GM12878 (cell line): ENCODE measurements at regions not wholly inside any gene's neighbourhood (a gene's known extent, or its start where the extent isn't known, plus 50 kb on each side); places are given as distances from the start of the nearest gene placed in this dataset.

Source experiments
- ATAC-seq: fragments of 200-7000 bp; cut with Tn5 transposase; 3 replicates; pipeline ENCODE4 v1.9.1; 2020; ENCODE audit warnings: mild to moderate bottlenecking, moderate library complexity
- BruUV-seq: library from RNA; stranded (reverse); fragments of 400-500 nt; replicated peaks from 2 replicates; lab custom pipeline; 2021; lab: Mats Ljungman, UMichigan
- CTCF ChIA-PET: fragments of 300-600 bp; sonication (Branson Sonifier 250); formaldehyde crosslinking; extraction: SDS; loops from one replicate; lab custom pipeline; 2021; ENCODE audit warnings: inconsistent platforms; lab: Yijun Ruan, JAX
- POLR2A ChIA-PET: fragments of 350-600 bp; formaldehyde crosslinking; extraction: SDS; loops from one replicate; lab custom pipeline; 2021; ENCODE audit warnings: inconsistent platforms; lab: Charles Lee
- RAD21 ChIA-PET: fragments of 300-600 bp; sonication (Branson Sonifier 250); formaldehyde crosslinking; loops from one replicate; lab custom pipeline; 2023; ENCODE audit warnings: antibody characterized with exemption; ENCODE audit not compliant: unreplicated experiment; lab: Charles Lee
- SMC1A ChIA-PET: fragments of 300-600 bp; sonication (Branson Sonifier 250); formaldehyde crosslinking; loops from one replicate; lab custom pipeline; 2023; ENCODE audit not compliant: unreplicated experiment, uncharacterized antibody; lab: Charles Lee
- DNase-seq: peaks from one replicate; pipeline ENCODE4 v3.0.0-alpha.2; 2011; ENCODE audit warnings: low read depth, low spot score
- FAIRE-seq: peaks from 3 replicates; lab custom pipeline; 2011; peaks lifted over from hg19 to GRCh38; lab: Jason Lieb, UNC
- H2AFZ ChIP-seq: 2 replicates; pipeline ENCODE4 v1.6.0; 2011; ENCODE audit warnings: low read depth, low read length, control low read depth; ENCODE audit not compliant: control insufficient read depth
- H3K27ac ChIP-seq: 2 replicates; pipeline ENCODE4 v1.5.1; 2011; ENCODE audit warnings: control low read depth; ENCODE audit not compliant: control insufficient read depth, insufficient read depth
- H3K27me3 ChIP-seq, 2 experiments: replicated peaks in 1 of 2; 2 replicates each; pipeline versions ENCODE4 v1.6.0 to v1.6.1; 2011; ENCODE audit warnings: low read length in 1 of 2; ENCODE audit not compliant: control insufficient read depth in 2 of 2, insufficient read depth in 2 of 2
- H3K36me3 ChIP-seq, 2 experiments: 2 replicates each; pipeline ENCODE4 v1.5.1; 2011; ENCODE audit warnings: low read length in 1 of 2; ENCODE audit not compliant: control insufficient read depth in 2 of 2, insufficient read depth in 2 of 2
- H3K4me1 ChIP-seq: 2 replicates; pipeline ENCODE4 v1.6.1; 2011; ENCODE audit warnings: mild to moderate bottlenecking, low read length, moderate library complexity, mixed read lengths; ENCODE audit not compliant: control insufficient read depth, insufficient read depth
- H3K4me2 ChIP-seq: 2 replicates; pipeline ENCODE4 v1.6.0; 2011; ENCODE audit warnings: control low read depth; ENCODE audit not compliant: control insufficient read depth, insufficient read depth
- H3K4me3 ChIP-seq: fragments of 200-600 bp; sonication (generic); 2 replicates; pipeline ENCODE4 v1.5.1; 2016
- H3K79me2 ChIP-seq: 2 replicates; pipeline ENCODE4 v1.6.0; 2011; ENCODE audit warnings: low read length; ENCODE audit not compliant: control insufficient read depth, insufficient read depth
- H3K9ac ChIP-seq: 2 replicates; pipeline ENCODE4 v1.8.0; 2011; ENCODE audit warnings: low read length, control low read depth, mixed read lengths; ENCODE audit not compliant: control insufficient read depth, insufficient read depth
- H3K9me3 ChIP-seq: replicated peaks from 3 replicates; pipeline ENCODE4 v1.5.1; 2011; ENCODE audit warnings: mild to moderate bottlenecking, low read length; ENCODE audit not compliant: control insufficient read depth, insufficient read depth
- H4K20me1 ChIP-seq: 2 replicates; pipeline ENCODE4 v1.6.0; 2011; ENCODE audit not compliant: control insufficient read depth, insufficient read depth
- BHLHE40 ChIP-seq, 2 experiments: fragments of 450-650 bp in 1 of 2; IDR thresholded peaks; 2 replicates each; pipeline ENCODE4 v1.6.1; 2011 to 2017; ENCODE audit warnings: low read depth in 2 of 2, borderline replicate concordance in 1 of 2, improper control_type of control experiment in 1 of 2, low read length in 1 of 2, mild to moderate bottlenecking in 1 of 2
- EP300 ChIP-seq, 2 experiments: fragments of 150-350 bp in 1 of 2; IDR thresholded peaks; 2 replicates each; pipeline ENCODE4 v1.6.1; 2011 to 2012; ENCODE audit warnings: low read depth in 2 of 2, low read length in 2 of 2, borderline replicate concordance in 1 of 2, improper control_type of control experiment in 1 of 2, inconsistent platforms in 1 of 2; ENCODE audit not compliant: control insufficient read depth in 1 of 2
- FOXK2 ChIP-seq: fragments of 450-650 bp; IDR thresholded peaks from 2 replicates; pipeline ENCODE4 v1.6.1; 2017; ENCODE audit warnings: mild to moderate bottlenecking, moderate library complexity
- GABPA ChIP-seq: IDR thresholded peaks from 2 replicates; pipeline ENCODE4 v1.6.1; 2014; ENCODE audit warnings: antibody characterized with exemption, low read depth, mild to moderate bottlenecking, inconsistent platforms
- IKZF1 ChIP-seq: fragments of 450-650 bp; conservative IDR thresholded peaks from 2 replicates; pipeline ENCODE4 v1.6.1; 2017; ENCODE audit warnings: antibody characterized with exemption, mild to moderate bottlenecking
- LARP7 ChIP-seq: fragments of 450-650 bp; IDR thresholded peaks from 2 replicates; pipeline ENCODE4 v1.6.1; 2017; ENCODE audit warnings: mild to moderate bottlenecking
- MAX ChIP-seq: IDR thresholded peaks from 2 replicates; pipeline ENCODE4 v1.6.1; 2012; ENCODE audit warnings: low read depth, low read length, improper control_type of control experiment
- MYC ChIP-seq: IDR thresholded peaks from 2 replicates; pipeline ENCODE4 v1.6.1; 2011; ENCODE audit warnings: mild to moderate bottlenecking, low read length, moderate library complexity, inconsistent platforms; ENCODE audit not compliant: insufficient read depth, insufficient replicate concordance, insufficient read length, severe bottlenecking
- PBX3 ChIP-seq: IDR thresholded peaks from 2 replicates; pipeline ENCODE4 v1.6.1; 2011; ENCODE audit warnings: mild to moderate bottlenecking, low read depth, low read length, moderate library complexity; ENCODE audit not compliant: insufficient replicate concordance
- RAD51 ChIP-seq: fragments of 450-650 bp; IDR thresholded peaks from 2 replicates; pipeline ENCODE4 v1.6.1; 2016; ENCODE audit warnings: moderate library complexity, mild to moderate bottlenecking, inconsistent platforms
- RB1 ChIP-seq: fragments of 450-650 bp; formaldehyde crosslinking; IDR thresholded peaks from 2 replicates; pipeline ENCODE4 v1.6.1; 2017; ENCODE audit warnings: mild to moderate bottlenecking, borderline replicate concordance
- RELA ChIP-seq: fragments of 450-650 bp; IDR thresholded peaks from 2 replicates; pipeline ENCODE4 v1.8.0; 2014; ENCODE audit warnings: borderline replicate concordance; ENCODE audit not compliant: partially characterized antibody
- SMAD5 ChIP-seq: IDR thresholded peaks from 2 replicates; pipeline ENCODE4 v1.6.1; 2016; ENCODE audit warnings: antibody characterized with exemption, low read depth
- SREBF1 ChIP-seq: IDR thresholded peaks from 2 replicates; pipeline ENCODE4 v1.6.1; 2012; ENCODE audit warnings: mild to moderate bottlenecking, low read length
- SRF ChIP-seq, 2 experiments: IDR thresholded peaks; 2 replicates each; pipeline ENCODE4 v1.6.1; 2011; ENCODE audit warnings: low read depth in 2 of 2, low read length in 2 of 2, mild to moderate bottlenecking in 1 of 2, moderate library complexity in 1 of 2
- TARDBP ChIP-seq: IDR thresholded peaks from 2 replicates; pipeline ENCODE4 v1.6.1; 2016; ENCODE audit warnings: borderline replicate concordance
- TCF7 ChIP-seq: IDR thresholded peaks from 2 replicates; pipeline ENCODE4 v1.6.1; 2014; ENCODE audit warnings: antibody characterized with exemption, borderline replicate concordance
- ZBTB11 ChIP-seq: fragments of 450-650 bp; formaldehyde crosslinking; IDR thresholded peaks from 2 replicates; pipeline ENCODE4 v1.5.0; 2022; ENCODE audit warnings: mild to moderate bottlenecking, missing genetic modification characterization
- ZNF24 ChIP-seq: fragments of 450-650 bp; IDR thresholded peaks from 2 replicates; pipeline ENCODE4 v1.6.1; 2017; ENCODE audit warnings: antibody characterized with exemption, mild to moderate bottlenecking
- ZNF622 ChIP-seq: fragments of 450-650 bp; IDR thresholded peaks from 2 replicates; pipeline ENCODE4 v1.6.1; 2017; ENCODE audit warnings: mild to moderate bottlenecking, inconsistent platforms
- WGBS: methylation state at CpG from one replicate; pipeline ENCODE4 v1.1.6; 2016; ENCODE audit warnings: low lambda C conversion rate; ENCODE audit not compliant: insufficient replicate concordance, insufficient coverage; ENCODE audit errors: missing lambda C conversion rate; 5-methylcytosine and 5-hydroxymethylcytosine counted together
- in situ Hi-C: fragments of 300-500 bp; cut with MboI; formaldehyde crosslinking; loops from 9 replicates; pipeline ENCODE4 v1.14.3; 2018; ENCODE audit warnings: mixed read lengths
- intact Hi-C: fragments of 100-400 bp; cut with micrococcal nuclease; formaldehyde crosslinking; loops from one replicate; pipeline ENCODE4 v1.14.2; 2022; ENCODE audit not compliant: unreplicated experiment

GRCh38 chr13:23955064-23955463 is 57.8 kb upstream of the C1QTNF9B start (continued):
- no peak for TF ChIP-seq ZBTB11
- no peak for TF ChIP-seq SREBF1
- no peak for TF ChIP-seq SMAD5
- TF ChIP-seq FOXK2, result no peak
- TF ChIP-seq TARDBP, result no peak
- TF ChIP-seq, all 136 proteins: peak for 0

- no peak overlapping the region for H3K27ac ChIP-seq
- H3K4me3 ChIP-seq, result no peak overlapping the region
- ChIA-PET RAD21 (interaction anchor here (1.0 to 1.5 kb wide), 4 partner anchors 9 to 97 kb away, joined by 3 to 5 read pairs (median 4); no protein-coding TSS in a partner anchor), POLR2A (no interaction called here), SMC1A (interaction anchor here (1.7 to 9.9 kb wide), 3 partner anchors 37 to 273 kb away, joined by 4 to 64 read pairs (median 4); no protein-coding TSS in a partner anchor), CTCF (interaction anchor here (0.7 to 3.9 kb wide), 11 partner anchors 8 to 311 kb away, joined by 3 to 25 read pairs (median 4); no protein-coding TSS in a partner anchor)
- FAIRE-seq, result peak; percentile 87
- DNase-seq, result no peak
- intact Hi-C loops (no loop called here), in situ Hi-C loops (no loop called here)
- no TSS peak for BruUV-seq
- no peaks in the 10 kb centered on the region; the same call in 2 of the 3 replicates for H3K9me3 ChIP-seq
- H3K36me3 ChIP-seq, result no peaks in the 10 kb centered on the region
- 11% methylated on average over 4 of the region's 4 CpGs for WGBS
- H2AFZ ChIP-seq, result no peak overlapping the region
- H3K4me1 ChIP-seq, result no peaks in the 10 kb centered on the region
- no peak overlapping the region for H3K9ac ChIP-seq
- H3K4me2 ChIP-seq, result no peak overlapping the region
- no peaks in the 10 kb centered on the region for H3K79me2 ChIP-seq
- H4K20me1 ChIP-seq, result no peaks in the 10 kb centered on the region
- peak; percentile 87 for ATAC-seq
- no peaks in the 10 kb centered on the region; a peak in 1 of 4 replicates for H3K27me3 ChIP-seq
- TF ChIP-seq SRF (IDR thresholded peaks at IDR 0.05; ENCODE audit: low read depth in 2 of 2, low read length in 2 of 2) (no peak), PBX3 (no peak), EP300 (IDR thresholded peaks at IDR 0.05; ENCODE audit: borderline replicate concordance in 1 of 2, control insufficient read depth in 1 of 2, low read depth in 2 of 2, low read length in 2 of 2) (peak; percentile 19 to 23; a peak in 1 of 4 replicates), RAD51 (no peak), MAX (no peak), MYC (no peak), RELA (no peak), BHLHE40 (IDR thresholded peaks at IDR 0.05; ENCODE audit: borderline replicate concordance in 1 of 2, low read depth in 2 of 2, low read length in 1 of 2) (peak in 1 of 2 experiments; percentile 54; a peak in 1 of 4 replicates), ZNF24 (no peak), LARP7 (no peak), IKZF1 (peak; percentile 45; the same call in 1 of the 2 replicates), RB1 (no peak), GABPA (no peak), TCF7 (no peak), ZNF622 (no peak)
Observed at GRCh38 chr13:23956106-23956505, 58.8 kb upstream of the C1QTNF9B start.
